Spinal cord (tissue), 9 donors: ENCODE measurements at regions not wholly inside any gene's neighbourhood (a gene's known extent, or its start where the extent isn't known, plus 50 kb on each side); places are given as distances from the start of the nearest gene placed in this dataset.
A peak's percentile ranks its signal among the peaks of the same experiment; 100 is the strongest.

Experiments
- DNase-seq, 6 donors: peaks; one replicate each; pipeline versions ENCODE4 v3.0.0 to v3.0.0-alpha.2; 2013 to 2015; ENCODE audit warnings: low spot score in 6 of 6, low read depth in 4 of 6
- H3K27ac ChIP-seq: one replicate; pipeline ENCODE4 v1.5.1; 2013; ENCODE audit warnings: low read depth, low read length, control low read depth
- H3K27me3 ChIP-seq: one replicate; pipeline ENCODE4 v1.6.1; 2013; ENCODE audit warnings: low read length; ENCODE audit not compliant: control insufficient read depth, insufficient read depth
- H3K36me3 ChIP-seq: one replicate; pipeline ENCODE4 v1.6.1; 2013; ENCODE audit warnings: low read length; ENCODE audit not compliant: control insufficient read depth, insufficient read depth
- H3K4me1 ChIP-seq: one replicate; pipeline ENCODE4 v1.6.1; 2013; ENCODE audit warnings: low read length; ENCODE audit not compliant: control insufficient read depth, insufficient read depth
- H3K4me3 ChIP-seq: one replicate; pipeline ENCODE4 v1.5.1; 2013; ENCODE audit warnings: low read depth, low read length, control low read depth
- H3K9me3 ChIP-seq: one replicate; pipeline ENCODE4 v1.6.1; 2013; ENCODE audit warnings: low read length; ENCODE audit not compliant: control insufficient read depth, insufficient read depth
- WGBS: methylation state at CpG from one replicate; pipeline ENCODE4 v1.1.5; 2013; ENCODE audit warnings: missing lambda C conversion rate; ENCODE audit not compliant: insufficient coverage; 5-methylcytosine and 5-hydroxymethylcytosine counted together
- donor health status: healthy.

- Histone ChIP-seq H3K36me3 (no peaks in the 10 kb centered on the region), H3K27me3 (no peaks in the 10 kb centered on the region), H3K9me3 (peaks cover 10% of the 10 kb centered on the region), H3K4me3 (no peak overlapping the region), H3K27ac (no peak overlapping the region), H3K4me1 (no peaks in the 10 kb centered on the region)
- DNase-seq, result no peak
- WGBS, result 80% methylated on average over 1 of the region's 1 CpG
These were observed 397.4 kb downstream of the PIK3R1 start for GRCh38 chr5:68612972-68613371.

DNA sequence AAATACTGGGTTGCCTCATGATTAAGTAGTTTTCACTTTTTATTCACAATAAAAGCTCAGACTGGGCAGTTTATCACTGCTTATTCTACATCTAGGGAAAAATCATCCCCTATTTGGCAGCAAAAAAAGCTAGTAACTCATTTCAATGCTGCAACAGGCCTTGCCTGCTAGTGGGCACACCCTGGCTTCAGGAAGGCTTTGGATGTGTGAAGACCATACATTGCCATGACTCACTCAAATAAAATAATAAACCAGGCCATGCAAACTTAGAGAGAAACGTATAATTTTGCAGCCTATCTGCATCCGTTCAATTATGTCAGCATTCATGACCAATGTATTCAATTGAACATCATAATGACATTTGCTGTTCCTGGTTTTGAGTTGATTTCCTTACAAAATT lies 402.9 kb downstream of the PIK3R1 start:
- 80% methylated on average over 1 of the region's 2 CpGs for WGBS

GRCh38 chr5:68627001-68627400 lies 411.4 kb downstream of the PIK3R1 start:
- no peak for DNase-seq
- WGBS, result no CpG with 5 or more reads among the region's 7 CpGs
- Histone ChIP-seq H3K36me3 (no peaks in the 10 kb centered on the region), H3K27me3 (no peaks in the 10 kb centered on the region), H3K9me3 (no peaks in the 10 kb centered on the region), H3K4me1 (no peaks in the 10 kb centered on the region), H3K27ac (no peak overlapping the region), H3K4me3 (no peak overlapping the region)

More for the DNA sequence above, 402.9 kb downstream of the PIK3R1 start:
- Histone ChIP-seq H3K4me1 (no peaks in the 10 kb centered on the region), H3K27ac (no peak overlapping the region), H3K9me3 (no peaks in the 10 kb centered on the region), H3K27me3 (no peaks in the 10 kb centered on the region), H3K4me3 (no peak overlapping the region), H3K36me3 (no peaks in the 10 kb centered on the region)
- DNase-seq, result no peak

GRCh38 chr5:68628082-68628814 lies 412.7 kb downstream of the PIK3R1 start:
- Histone ChIP-seq H3K27ac (no peak overlapping the region), H3K4me3 (no peak overlapping the region), H3K9me3 (no peaks in the 10 kb centered on the region), H3K27me3 (no peaks in the 10 kb centered on the region), H3K4me1 (no peaks in the 10 kb centered on the region), H3K36me3 (no peaks in the 10 kb centered on the region)
- DNase-seq, result no peak
- WGBS, result 100% methylated on average over 2 of the region's 5 CpGs

DNA sequence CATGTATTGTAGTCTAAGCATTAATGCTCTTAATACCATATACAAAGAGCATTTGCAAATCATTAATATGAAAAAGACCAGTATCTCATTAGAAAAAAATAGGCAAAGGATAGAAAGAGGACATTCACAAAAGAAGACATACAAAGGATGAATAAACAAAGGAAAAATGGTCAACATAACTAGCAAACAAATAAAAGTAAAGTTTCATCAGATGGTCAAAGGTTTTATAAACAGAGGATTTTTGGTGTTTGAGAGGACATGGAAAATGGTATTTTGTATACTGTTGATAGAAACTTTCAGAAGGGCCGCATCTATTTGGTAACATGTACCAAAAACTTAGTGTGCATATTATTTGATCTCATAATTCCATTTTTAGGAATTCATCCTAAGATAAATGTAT lies 414.8 kb downstream of the PIK3R1 start:
- no peaks in the 10 kb centered on the region for H3K36me3 ChIP-seq
- no peak for DNase-seq
- WGBS, result no CpG with 5 or more reads among the region's 1 CpG
- H3K27me3 ChIP-seq, result no peaks in the 10 kb centered on the region
- no peak overlapping the region for H3K4me3 ChIP-seq
- no peaks in the 10 kb centered on the region for H3K9me3 ChIP-seq
- H3K27ac ChIP-seq, result no peak overlapping the region
- no peaks in the 10 kb centered on the region for H3K4me1 ChIP-seq

- WGBS, result 92% methylated on average over 1 of the region's 2 CpGs
- Histone ChIP-seq H3K4me3 (no peak overlapping the region), H3K4me1 (no peaks in the 10 kb centered on the region), H3K27ac (no peak overlapping the region), H3K27me3 (no peaks in the 10 kb centered on the region), H3K36me3 (no peaks in the 10 kb centered on the region), H3K9me3 (no peaks in the 10 kb centered on the region)
- no peak for DNase-seq
These were observed 416.3 kb downstream of the PIK3R1 start for GRCh38 chr5:68631884-68632283.

DNA sequence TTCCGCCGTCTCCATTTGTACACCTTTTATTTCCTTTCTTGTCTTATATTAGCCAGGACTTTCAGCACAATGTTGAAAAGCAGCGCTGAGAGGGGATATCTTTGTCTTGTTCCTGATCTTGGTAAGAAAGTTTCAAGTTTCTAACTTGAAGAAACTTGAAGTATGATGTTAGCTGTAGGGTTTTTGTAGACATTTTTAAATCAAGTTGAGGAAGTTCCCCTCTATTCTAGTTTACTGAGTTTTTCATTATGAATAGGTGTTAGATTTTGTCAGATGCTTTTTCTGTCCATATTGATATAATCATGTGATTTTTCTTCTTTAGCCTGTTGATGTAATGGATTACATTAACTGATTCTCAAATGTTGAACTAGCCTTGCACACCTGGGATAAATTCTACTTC lies 425.7 kb downstream of the PIK3R1 start:
- H3K9me3 ChIP-seq, result no peaks in the 10 kb centered on the region
- H3K4me3 ChIP-seq, result no peak overlapping the region
- no peaks in the 10 kb centered on the region for H3K27me3 ChIP-seq
- no peak overlapping the region for H3K27ac ChIP-seq
- H3K4me1 ChIP-seq, result no peaks in the 10 kb centered on the region
- no peaks in the 10 kb centered on the region for H3K36me3 ChIP-seq
- WGBS, result no CpG with 5 or more reads among the region's 3 CpGs
- DNase-seq, result no peak

GRCh38 chr5:68643064-68643463 lies 427.5 kb downstream of the PIK3R1 start:
- no peaks in the 10 kb centered on the region for H3K36me3 ChIP-seq
- H3K27ac ChIP-seq, result no peak overlapping the region
- H3K9me3 ChIP-seq, result no peaks in the 10 kb centered on the region
- no peaks in the 10 kb centered on the region for H3K27me3 ChIP-seq
- no CpG with 5 or more reads among the region's 1 CpG for WGBS
- DNase-seq, result no peak
- H3K4me1 ChIP-seq, result no peaks in the 10 kb centered on the region
- no peak overlapping the region for H3K4me3 ChIP-seq

- Histone ChIP-seq H3K27me3 (no peaks in the 10 kb centered on the region), H3K9me3 (no peaks in the 10 kb centered on the region), H3K4me1 (no peaks in the 10 kb centered on the region), H3K36me3 (no peaks in the 10 kb centered on the region), H3K27ac (no peak overlapping the region), H3K4me3 (no peak overlapping the region)
- DNase-seq, result no peak
- WGBS, result 89% methylated on average over 1 of the region's 3 CpGs
These were observed 429.4 kb downstream of the PIK3R1 start for GRCh38 chr5:68644971-68645370.

- no CpG with 5 or more reads among the region's 1 CpG for WGBS
- H3K4me3 ChIP-seq, result no peak overlapping the region
- no peaks in the 10 kb centered on the region for H3K4me1 ChIP-seq
- no peaks in the 10 kb centered on the region for H3K36me3 ChIP-seq
- H3K9me3 ChIP-seq, result no peaks in the 10 kb centered on the region
- DNase-seq, result peak in 1 of 6 donors; percentile 24
- H3K27ac ChIP-seq, result no peak overlapping the region
- no peaks in the 10 kb centered on the region for H3K27me3 ChIP-seq
These were observed 430.6 kb downstream of the PIK3R1 start for GRCh38 chr5:68646144-68646543.
